ENCODE measurements at regions not wholly inside any gene's neighbourhood (a gene's known extent, or its start where the extent isn't known, plus 50 kb on each side); places are given as distances from the start of the nearest gene placed in this dataset.

DNA sequence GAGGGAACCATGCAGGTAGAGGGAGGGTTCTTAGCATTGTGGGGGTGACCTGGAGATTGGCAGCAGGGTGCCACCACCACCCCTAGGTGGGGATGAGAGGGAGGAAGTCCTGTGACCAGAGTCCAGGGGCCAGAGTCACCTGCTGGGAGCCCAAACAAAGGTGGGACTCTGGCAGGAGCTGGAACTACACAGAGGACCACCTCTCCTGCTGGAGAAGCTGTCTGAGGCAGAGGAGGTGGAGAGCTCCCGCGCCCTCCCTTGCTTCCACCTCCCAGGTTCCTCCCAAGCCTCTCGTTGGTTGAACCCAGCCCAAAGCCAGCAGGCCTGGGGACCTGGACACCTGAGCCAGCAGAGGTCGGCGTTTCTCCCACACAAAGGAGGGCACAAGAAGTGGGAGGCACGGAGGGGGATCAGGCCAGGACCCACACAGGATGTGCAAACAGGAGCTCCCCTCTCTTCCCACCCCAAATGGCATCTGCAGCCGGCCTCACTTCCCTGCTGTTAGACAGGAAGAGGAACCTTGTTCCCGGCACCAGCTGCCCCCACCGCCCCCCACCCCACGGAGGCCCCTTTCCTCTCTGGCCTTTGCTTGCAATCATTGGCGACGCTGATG is 154.6 kb downstream of the SEC14L1 start:
- TF ChIP-seq CTCF (conservative IDR thresholded peaks at IDR 0.05; ENCODE audit: low read depth, low read length) = no peak
- TF ChIP-seq EZH2 (IDR thresholded peaks at IDR 0.05; ENCODE audit: low read length, unreplicated experiment) = no peak

Measured in PC-3 (cell line).